ENCODE measurements at regions not wholly inside any gene's neighbourhood (a gene's known extent, or its start where the extent isn't known, plus 50 kb on each side); places are given as distances from the start of the nearest gene placed in this dataset.

GRCh38 chr20:39795401-39796272, 833.5 kb downstream of the DHX35 start:
- no peaks in the 10 kb centered on the region for H3K27me3 ChIP-seq (ENCODE audit: control insufficient read depth in 2 of 2, insufficient read depth in 2 of 2, low read length in 2 of 2)
- no peaks in the 10 kb centered on the region for H3K36me3 ChIP-seq (ENCODE audit: control insufficient read depth in 2 of 2, extremely low read depth in 1 of 2, insufficient read depth in 2 of 2, low read length in 2 of 2)
- H2AFZ ChIP-seq (ENCODE audit: low read depth, low read length): no peak overlapping the region
- H3K9me1 ChIP-seq (replicated peaks; ENCODE audit: control insufficient read depth, extremely low read depth, insufficient read depth, low read length): no peaks in the 10 kb centered on the region
- DNase-seq (ENCODE audit: low read depth, low spot score) (no peak), FAIRE-seq (no peak)
- no peak overlapping the region for H3K4me3 ChIP-seq (replicated peaks in 1 of 3; ENCODE audit: insufficient read depth in 1 of 3, low read depth in 1 of 3, low read length in 3 of 3)
- H3K79me2 ChIP-seq (ENCODE audit: control insufficient read depth, insufficient read depth, low read length): no peaks in the 10 kb centered on the region
- ChIA-PET POLR2A (no interaction called here), CTCF (no interaction called here)
- intact Hi-C loops (cut with micrococcal nuclease) (no loop called here), dilution Hi-C loops (cut with MboI; ENCODE audit: extremely low pct_ligation_motif_present, low sequenced_read_pairs) (no loop called here)
- no peaks in the 10 kb centered on the region for H4K20me1 ChIP-seq (replicated peaks; ENCODE audit: control insufficient read depth, extremely low read depth, insufficient read depth, low read length)
- no peak overlapping the region for H3K27ac ChIP-seq (ENCODE audit: insufficient read depth, low read depth, low read length)
- TF ChIP-seq POLR2A (IDR thresholded peaks at IDR 0.05; ENCODE audit: low read depth, low read length) (no peak), EZH2 (IDR thresholded peaks at IDR 0.05; ENCODE audit: borderline replicate concordance, low read depth, low read length, severe bottlenecking) (no peak), FOS (IDR thresholded peaks at IDR 0.05; ENCODE audit: borderline replicate concordance, insufficient read depth, low read length) (no peak), JUN (IDR thresholded peaks at IDR 0.05; ENCODE audit: borderline replicate concordance, insufficient read depth, insufficient read length, low read depth) (no peak), MAX (IDR thresholded peaks at IDR 0.05; ENCODE audit: insufficient read depth, insufficient read length) (no peak), GATA2 (IDR thresholded peaks at IDR 0.05; ENCODE audit: insufficient read depth, insufficient read length, low read depth, low read length) (no peak), MYC (IDR thresholded peaks at IDR 0.05; ENCODE audit: low read depth, low read length) (no peak), POLR2AphosphoS5 (IDR thresholded peaks at IDR 0.05; ENCODE audit: insufficient read depth, low read depth, low read length) (no peak)
- TF ChIP-seq, protein P1, sequence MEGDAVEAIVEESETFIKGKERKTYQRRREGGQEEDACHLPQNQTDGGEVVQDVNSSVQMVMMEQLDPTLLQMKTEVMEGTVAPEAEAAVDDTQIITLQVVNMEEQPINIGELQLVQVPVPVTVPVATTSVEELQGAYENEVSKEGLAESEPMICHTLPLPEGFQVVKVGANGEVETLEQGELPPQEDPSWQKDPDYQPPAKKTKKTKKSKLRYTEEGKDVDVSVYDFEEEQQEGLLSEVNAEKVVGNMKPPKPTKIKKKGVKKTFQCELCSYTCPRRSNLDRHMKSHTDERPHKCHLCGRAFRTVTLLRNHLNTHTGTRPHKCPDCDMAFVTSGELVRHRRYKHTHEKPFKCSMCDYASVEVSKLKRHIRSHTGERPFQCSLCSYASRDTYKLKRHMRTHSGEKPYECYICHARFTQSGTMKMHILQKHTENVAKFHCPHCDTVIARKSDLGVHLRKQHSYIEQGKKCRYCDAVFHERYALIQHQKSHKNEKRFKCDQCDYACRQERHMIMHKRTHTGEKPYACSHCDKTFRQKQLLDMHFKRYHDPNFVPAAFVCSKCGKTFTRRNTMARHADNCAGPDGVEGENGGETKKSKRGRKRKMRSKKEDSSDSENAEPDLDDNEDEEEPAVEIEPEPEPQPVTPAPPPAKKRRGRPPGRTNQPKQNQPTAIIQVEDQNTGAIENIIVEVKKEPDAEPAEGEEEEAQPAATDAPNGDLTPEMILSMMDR (IDR thresholded peaks at IDR 0.05; ENCODE audit: extremely low read depth in 1 of 2, insufficient read depth in 1 of 2, low read depth in 1 of 2, low read length in 2 of 2): no peak
- no peak overlapping the region for H3K9ac ChIP-seq (replicated peaks; ENCODE audit: extremely low read depth, insufficient read depth, low read length)
- no peaks in the 10 kb centered on the region for H3K9me3 ChIP-seq (replicated peaks; ENCODE audit: control insufficient read depth, insufficient read depth, low read length)
- no peaks in the 10 kb centered on the region for H3K4me1 ChIP-seq (ENCODE audit: control insufficient read depth, extremely low read depth, insufficient read depth, low read length)
- no peak overlapping the region for H3K4me2 ChIP-seq (ENCODE audit: insufficient read depth, low read length)
- no TSS peak for BruUV-seq (replicated peaks)
